Liver (tissue), 2 donors: ENCODE measurements at regions not wholly inside any gene's neighbourhood (a gene's known extent, or its start where the extent isn't known, plus 50 kb on each side); places are given as distances from the start of the nearest gene placed in this dataset.
"Not testable (repeated sequence)": the region's sequence is repeated elsewhere in the genome, so short reads cannot be mapped to it uniquely, and the experiment has no call there.

ENCODE experiments used
- FOXA1 ChIP-seq: IDR thresholded peaks from 2 replicates; pipeline ENCODE4 v1.6.1; 2016; ENCODE audit warnings: antibody characterized with exemption
- YY1 ChIP-seq: IDR thresholded peaks from 2 replicates; pipeline ENCODE4 v1.6.1; 2016; ENCODE audit warnings: antibody characterized with exemption, mild to moderate bottlenecking
- TF ChIP-seq, protein P1 (sequence below): fragments of 150-350 bp; IDR thresholded peaks from 2 replicates; pipeline ENCODE4 v1.5.1; 2017; ENCODE audit warnings: improper control_type of control experiment, low read depth, low read length; ENCODE audit not compliant: missing input control
- donor health status: healthy.

DNA sequence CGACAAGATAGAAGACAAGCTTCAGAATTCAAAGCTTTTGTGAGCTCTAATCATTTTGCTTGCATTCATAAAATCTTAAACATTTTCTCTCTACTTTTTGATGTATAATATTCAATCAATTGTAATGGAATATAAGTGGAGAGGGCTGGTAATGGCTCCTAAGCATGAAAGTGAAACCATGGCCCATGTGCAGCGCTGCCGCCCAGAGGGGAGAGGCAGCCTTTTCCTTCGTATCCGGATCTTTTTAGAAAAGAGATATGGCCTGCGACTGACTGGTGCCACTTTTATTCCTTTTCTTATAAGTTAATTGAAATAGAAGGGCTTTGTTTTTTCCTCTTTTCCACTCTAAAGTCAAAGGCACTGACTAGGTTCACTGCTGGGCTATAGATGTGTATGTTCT is 655.2 kb downstream of the TTLL7 start:
- not testable (repeated sequence) for TF ChIP-seq FOXA1, YY1
- TF ChIP-seq, protein P1, sequence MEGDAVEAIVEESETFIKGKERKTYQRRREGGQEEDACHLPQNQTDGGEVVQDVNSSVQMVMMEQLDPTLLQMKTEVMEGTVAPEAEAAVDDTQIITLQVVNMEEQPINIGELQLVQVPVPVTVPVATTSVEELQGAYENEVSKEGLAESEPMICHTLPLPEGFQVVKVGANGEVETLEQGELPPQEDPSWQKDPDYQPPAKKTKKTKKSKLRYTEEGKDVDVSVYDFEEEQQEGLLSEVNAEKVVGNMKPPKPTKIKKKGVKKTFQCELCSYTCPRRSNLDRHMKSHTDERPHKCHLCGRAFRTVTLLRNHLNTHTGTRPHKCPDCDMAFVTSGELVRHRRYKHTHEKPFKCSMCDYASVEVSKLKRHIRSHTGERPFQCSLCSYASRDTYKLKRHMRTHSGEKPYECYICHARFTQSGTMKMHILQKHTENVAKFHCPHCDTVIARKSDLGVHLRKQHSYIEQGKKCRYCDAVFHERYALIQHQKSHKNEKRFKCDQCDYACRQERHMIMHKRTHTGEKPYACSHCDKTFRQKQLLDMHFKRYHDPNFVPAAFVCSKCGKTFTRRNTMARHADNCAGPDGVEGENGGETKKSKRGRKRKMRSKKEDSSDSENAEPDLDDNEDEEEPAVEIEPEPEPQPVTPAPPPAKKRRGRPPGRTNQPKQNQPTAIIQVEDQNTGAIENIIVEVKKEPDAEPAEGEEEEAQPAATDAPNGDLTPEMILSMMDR = not testable (repeated sequence)
